Suppressor macrophage (primary cell): ENCODE measurements at regions not wholly inside any gene's neighbourhood (a gene's known extent, or its start where the extent isn't known, plus 50 kb on each side); places are given as distances from the start of the nearest gene placed in this dataset.
A peak's percentile ranks its signal among the peaks of the same experiment; 100 is the strongest.
"Not testable (repeated sequence)": the region's sequence is repeated elsewhere in the genome, so short reads cannot be mapped to it uniquely, and the experiment has no call there.

Source experiments
- DNase-seq, 4 experiments: peaks; one replicate each; pipeline ENCODE4 v3.0.0-alpha.2; 2020 to 2022

GRCh38 chr10:83371696-83372490 is 767.4 kb upstream of the GHITM start:
- no peak for DNase-seq

GRCh38 chr10:83372646-83373045 is 766.7 kb upstream of the GHITM start:
- DNase-seq = no peak

DNA sequence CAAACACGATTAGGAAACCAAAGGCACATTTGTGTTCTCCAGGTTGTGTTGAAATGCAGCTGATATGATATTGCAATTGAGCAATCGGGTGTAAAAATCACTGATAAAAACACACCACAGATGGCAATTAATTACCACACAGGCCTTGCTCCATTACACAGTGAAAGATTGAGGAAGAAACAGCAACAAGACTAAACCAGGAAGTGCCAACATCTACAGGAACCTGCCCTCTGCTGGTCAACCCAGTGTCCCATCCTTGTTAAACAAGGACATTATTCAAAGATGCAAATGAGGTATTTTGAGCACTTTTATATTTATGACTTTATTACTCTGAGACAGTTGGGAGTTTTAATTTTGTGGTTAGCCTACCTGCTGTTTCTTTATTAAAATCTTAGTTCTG is 765.6 kb upstream of the GHITM start:
- DNase-seq = peak; percentile 9 to 21 (median 14)

GRCh38 chr10:83374741-83375140 is 764.6 kb upstream of the GHITM start:
- no peak for DNase-seq

DNA sequence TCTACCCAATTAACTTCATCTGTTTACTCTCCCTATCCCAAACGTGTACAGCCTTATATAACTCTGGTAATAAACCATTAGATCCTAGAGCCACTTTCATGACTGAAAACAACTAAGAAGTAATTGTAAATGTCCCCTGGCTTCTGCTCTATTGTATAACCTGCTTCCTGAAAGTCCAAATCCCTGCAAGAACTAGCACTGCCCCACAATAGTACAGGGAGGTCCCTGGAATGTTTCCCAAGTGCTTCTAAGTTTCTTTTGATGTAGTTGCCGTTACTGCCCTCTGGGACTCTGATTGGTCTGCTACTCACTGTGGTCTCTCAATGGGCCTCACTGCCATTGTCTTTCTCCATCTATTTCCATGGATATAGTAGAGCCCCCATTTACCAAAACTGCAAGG is 764.0 kb upstream of the GHITM start:
- DNase-seq = no peak

- DNase-seq = no peak
These were observed 741.5 kb upstream of the GHITM start for GRCh38 chr10:83397806-83398205.

DNA sequence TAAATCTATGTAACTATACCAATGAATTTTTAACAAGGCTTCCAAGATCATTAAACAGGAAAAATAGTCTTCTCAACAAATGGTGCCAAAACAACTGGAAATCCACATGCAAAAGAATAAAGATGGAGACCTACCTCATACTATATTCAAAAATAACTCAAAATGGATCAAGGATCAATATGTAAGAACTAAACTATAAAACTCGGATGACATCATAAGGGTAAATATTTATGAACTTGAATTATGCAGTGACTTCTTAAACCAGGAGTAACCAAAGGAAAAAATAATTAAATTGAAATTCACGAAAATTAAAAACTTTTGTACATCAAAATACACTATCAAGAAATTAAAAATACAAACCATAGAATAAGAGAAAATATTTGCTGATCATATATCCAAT is 728.7 kb upstream of the GHITM start:
- no peak for DNase-seq

GRCh38 chr10:83425306-83425705 is 714.0 kb upstream of the GHITM start:
- DNase-seq = no peak

DNA sequence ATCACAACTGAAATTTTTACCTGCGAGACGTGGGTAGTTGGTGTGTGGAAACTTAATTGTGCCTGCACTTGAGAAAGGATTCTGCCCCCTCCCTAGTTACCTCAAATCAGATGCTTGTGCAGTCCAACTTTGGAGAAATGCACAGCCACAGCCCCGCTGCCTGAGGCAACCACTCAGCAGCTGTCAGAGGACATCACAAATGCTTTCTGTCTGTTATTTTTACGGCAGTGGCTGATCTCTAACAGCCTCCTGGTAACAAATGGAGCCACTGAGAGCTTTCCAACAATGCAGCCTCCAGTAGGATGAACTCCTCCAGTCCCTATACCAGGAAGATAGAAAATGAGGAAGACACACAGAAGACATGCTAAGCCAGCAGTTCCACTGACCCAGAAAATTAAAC is 712.2 kb upstream of the GHITM start:
- no peak for DNase-seq

- DNase-seq = no peak
These were observed 706.9 kb upstream of the GHITM start for GRCh38 chr10:83432261-83433045.

DNA sequence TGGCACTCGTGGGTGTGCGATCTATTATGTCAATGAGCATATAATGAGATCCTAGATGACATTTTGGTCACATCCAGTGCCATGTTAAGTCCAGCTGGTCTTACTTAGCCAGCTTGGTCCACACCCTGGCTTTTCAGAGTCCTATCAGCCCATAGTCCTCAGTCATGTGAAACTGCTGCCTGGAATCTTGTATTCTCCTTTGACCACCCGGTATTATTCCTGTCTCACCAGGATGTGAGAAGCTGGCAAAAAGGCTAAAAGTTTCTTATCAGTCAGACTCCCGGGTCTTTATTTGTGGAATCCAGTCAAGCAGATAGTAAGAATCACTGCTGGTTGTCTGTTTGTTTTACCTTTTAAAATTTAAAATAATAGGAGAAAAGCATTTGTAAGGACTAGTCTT is 705.6 kb upstream of the GHITM start:
- no peak for DNase-seq

DNA sequence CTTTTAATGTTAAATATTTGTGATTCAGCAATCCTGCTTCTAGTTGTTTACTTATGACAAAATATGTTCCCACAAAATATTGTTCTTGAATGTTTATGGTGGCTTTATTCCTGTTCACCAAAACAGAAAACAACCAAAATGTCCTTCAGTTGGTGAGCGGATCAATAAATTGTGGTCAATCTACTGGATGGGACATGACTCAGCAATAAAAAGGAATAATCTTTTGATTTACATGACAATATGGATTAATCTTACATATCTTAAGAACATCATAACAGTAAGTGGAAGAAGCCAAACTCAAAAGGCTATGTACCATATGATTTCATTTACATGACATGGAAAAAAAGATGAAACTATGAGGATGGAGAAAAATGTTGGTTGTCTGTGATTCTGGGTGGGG is 691.3 kb upstream of the GHITM start:
- DNase-seq = no peak

DNA sequence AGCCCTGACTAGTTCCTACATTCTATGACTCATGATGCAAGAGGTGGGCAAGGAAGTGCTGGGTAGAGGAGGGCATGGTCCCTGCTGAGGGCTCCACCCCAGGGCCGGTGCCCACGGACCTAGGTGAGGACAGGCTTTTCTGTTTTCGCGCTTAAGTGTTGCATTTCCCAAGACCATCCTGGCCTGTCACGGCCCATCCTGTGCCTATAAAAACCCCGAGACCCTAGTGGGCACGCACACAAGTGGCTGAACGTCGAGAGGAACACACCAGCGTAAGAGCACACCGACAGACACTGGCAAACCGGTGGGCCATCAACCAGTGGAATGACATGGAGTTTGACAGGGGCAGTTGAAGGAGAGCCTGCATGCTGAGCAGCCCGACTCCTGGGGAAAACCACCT is 680.7 kb upstream of the GHITM start:
- no peak for DNase-seq

DNA sequence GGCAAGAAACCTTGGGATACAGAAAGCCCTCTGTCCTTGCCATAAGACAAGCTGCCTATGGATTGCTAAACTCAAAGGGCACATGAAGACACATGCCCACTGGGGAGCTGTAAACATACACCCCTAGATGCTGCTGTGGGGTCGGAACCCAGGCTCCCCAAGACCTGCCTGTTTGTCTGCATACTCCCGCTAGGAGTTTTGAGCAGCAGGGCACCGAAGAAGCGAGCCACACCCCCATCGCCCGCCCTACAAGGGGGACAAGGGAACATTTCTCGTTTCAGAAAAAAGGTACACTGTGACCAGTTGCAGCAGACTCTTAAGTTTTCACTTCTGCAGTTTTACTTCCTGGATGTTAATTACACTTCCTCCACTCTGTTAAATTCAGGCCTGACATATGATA is 680.2 kb upstream of the GHITM start:
- no peak for DNase-seq

DNA sequence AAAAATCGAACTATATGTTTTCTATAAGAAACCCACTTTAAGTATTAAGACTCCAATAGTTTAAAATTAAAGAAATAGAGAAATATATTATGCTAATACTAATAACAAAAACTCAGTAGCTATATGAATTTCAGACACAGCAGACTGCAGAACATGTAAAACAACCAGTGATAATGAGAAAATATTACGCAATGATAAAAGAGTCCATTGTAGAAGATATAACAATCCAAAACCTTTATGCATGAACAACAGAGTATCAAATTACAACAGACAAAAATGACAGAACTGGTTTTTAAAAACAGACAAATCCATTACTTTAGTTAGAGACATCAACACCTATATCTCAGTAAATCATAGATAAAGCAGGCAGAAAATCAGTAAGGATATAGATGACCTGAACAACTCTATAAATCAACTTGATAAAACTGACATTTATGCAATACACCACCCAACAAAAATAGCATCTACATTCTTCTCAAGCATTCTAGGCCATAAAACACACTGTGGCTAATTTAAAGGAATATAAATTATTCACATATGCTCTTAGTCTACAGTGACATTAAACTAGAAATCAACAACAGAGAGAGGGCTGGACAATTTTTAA is 669.5 kb upstream of the GHITM start:
- no peak for DNase-seq

GRCh38 chr10:83476211-83476610 is 663.1 kb upstream of the GHITM start:
- DNase-seq = no peak

- no peak for DNase-seq
These were observed 650.1 kb upstream of the GHITM start for GRCh38 chr10:83489161-83489560.

GRCh38 chr10:83492004-83492403 is 647.3 kb upstream of the GHITM start:
- no peak for DNase-seq

DNA sequence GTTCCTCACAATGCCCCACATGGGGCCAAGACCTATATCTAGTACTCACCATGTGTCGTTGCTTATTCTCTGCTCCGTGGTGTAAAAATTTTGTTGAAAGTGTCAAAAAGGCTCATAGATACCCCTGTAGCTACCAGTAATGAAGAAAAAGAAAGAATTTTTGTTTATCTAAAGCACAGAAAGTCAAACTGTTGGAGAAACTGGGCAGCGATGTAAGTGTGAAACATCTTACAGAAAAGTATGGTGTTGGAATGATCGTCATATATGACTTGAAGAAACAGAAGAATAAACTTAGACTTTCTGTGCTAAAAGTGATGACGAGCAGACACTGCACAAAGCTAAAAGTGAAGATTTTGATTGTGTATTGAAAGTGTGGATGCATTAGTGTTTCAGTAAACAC is 626.6 kb upstream of the GHITM start:
- DNase-seq = no peak

DNA sequence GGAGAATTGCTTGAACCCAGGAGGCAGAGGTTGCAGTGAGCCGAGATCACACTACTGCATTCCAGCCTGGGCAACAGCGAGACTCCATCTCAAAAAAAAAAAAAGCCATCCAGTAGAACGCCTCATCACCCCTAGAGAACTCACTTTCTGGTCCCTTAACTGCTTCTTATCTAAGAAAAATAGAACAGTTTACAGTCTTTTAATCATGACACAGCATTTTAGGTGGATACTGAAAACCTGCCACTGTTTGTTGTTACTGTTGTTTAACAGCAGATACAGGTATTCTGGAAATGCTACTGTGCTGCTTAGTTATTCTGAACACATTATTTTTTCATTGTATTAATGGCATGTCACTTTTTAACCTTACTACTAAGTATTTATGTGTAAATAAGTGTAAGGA is 624.3 kb upstream of the GHITM start:
- no peak for DNase-seq

DNA sequence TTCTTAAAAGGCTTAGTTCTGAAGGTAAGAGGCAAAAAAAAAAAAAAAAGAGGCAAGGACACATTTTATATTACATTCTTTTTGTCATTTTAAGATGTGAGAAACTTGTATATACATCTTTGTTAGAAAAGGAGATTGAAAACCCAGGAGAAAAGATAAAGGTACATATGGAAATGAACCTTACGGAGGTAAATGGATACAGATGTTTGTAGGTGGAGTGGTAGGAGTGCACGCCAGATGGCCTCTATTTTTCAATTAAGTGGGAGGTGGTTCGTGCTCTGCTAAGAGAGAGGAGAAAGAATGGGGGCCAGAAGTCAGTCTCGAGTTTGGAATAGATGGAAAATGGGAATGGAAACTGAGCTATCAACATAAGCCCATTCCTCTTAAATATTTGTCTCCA is 622.5 kb upstream of the GHITM start:
- DNase-seq = no peak

GRCh38 chr10:83517456-83517855 is 621.9 kb upstream of the GHITM start:
- no peak for DNase-seq

DNA sequence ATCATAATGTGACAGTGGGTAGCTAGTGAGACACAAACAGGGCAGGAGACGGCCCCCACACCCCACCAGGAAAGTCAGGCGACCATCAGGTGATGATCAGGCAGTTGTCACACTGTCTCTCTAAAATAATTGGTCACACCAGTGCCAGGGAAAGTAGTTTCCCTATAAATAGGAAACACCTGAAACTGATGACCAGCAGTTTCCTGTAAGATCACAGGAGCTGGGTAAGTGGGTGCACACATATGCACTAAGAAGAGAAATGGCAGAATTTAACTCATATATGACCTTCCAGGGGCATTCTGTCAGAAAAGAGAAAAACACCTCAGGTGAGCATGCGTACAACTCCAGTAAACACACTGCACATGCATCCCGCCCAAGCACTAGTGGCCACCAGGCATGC is 620.5 kb upstream of the GHITM start:
- DNase-seq = no peak

DNA sequence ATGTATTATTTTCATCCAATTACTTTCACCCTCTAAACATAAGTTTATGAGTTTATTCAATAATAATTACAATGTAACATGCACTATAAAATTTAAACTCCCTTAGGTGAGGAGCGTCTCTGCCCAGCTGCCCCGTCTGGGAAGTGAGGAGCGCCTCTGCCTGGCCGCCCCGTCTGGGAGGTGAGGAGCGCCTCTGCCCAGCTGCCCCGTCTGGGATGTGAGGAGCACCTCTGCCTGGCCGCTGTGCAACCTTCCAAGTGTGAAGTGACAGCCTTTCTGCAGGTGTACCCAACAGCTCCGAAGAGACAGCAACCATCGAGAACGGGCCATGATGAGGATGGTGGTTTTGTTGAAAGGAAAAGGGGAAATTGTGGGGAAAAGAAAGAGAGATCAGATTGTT is 618.9 kb upstream of the GHITM start:
- not testable (repeated sequence) for DNase-seq
